NCI-H1417 (cell line): ENCODE measurements at regions not wholly inside any gene's neighbourhood (a gene's known extent, or its start where the extent isn't known, plus 50 kb on each side); places are given as distances from the start of the nearest gene placed in this dataset.
"Not testable (repeated sequence)": the region's sequence is repeated elsewhere in the genome, so short reads cannot be mapped to it uniquely, and the experiment has no call there.

Source experiments
- DNase-seq, 3 experiments: peaks; one replicate each; lab custom pipeline; 2025; lab: John Stamatoyannopoulos, UW

DNA sequence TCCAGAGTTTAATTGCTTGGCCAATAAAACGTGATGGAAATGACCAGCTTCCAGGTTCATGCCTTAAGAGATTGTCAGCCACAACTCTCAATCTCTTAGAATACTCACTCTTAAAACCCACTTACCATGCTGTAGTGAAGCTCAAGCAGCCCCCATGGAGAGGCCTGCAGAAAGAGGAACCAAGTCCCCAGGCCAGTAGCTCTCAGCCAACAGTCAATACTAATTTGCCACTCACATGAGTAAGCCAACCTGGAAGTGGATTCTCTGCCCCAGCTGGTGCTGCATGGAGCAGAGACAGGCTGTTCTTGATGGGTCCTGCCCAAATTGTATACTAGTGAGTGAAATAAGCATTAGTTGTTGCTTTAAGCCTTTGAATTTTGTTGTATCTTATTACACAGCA is 155.9 kb downstream of the OXSM start:
- peak in 1 of 3 experiments; percentile 21 for DNase-seq

DNA sequence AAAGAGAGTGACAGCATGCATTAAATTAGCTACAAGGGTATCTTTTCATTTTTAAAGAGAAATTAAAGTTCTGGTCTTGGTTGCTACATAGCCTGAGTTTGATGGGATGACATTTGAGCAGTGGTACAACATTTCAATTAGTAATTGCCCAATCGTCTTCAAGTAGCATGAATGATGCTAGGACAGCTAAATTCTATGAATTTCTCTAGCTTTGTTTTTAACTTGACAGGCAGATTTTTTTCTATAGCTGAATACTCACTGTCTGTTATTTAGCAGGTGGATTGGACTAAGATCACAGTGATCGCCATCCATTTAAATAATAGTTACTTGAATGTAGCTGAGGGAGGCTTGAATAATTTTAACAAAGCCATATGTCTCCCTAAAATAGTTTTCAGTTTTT is 162.2 kb downstream of the OXSM start:
- DNase-seq = no peak

DNA sequence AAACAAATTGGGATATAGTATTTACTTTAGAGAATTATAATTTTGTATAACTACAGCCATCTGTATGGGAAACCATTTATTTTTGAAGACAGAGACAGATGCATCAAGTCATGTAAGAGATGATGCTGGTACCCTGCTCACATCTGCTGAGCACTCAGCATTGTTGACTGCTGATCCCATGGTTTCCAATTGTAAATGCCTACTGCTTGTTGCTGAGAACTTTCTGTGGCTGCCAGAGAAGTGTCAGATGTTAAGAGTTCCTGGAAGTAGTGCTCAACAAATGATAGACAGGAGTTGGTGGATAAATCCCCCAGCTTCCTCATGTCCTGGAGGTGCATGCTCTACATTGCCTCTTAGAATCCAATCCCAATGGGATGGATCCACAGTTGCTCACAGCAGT is 167.1 kb downstream of the OXSM start:
- DNase-seq = no peak

DNA sequence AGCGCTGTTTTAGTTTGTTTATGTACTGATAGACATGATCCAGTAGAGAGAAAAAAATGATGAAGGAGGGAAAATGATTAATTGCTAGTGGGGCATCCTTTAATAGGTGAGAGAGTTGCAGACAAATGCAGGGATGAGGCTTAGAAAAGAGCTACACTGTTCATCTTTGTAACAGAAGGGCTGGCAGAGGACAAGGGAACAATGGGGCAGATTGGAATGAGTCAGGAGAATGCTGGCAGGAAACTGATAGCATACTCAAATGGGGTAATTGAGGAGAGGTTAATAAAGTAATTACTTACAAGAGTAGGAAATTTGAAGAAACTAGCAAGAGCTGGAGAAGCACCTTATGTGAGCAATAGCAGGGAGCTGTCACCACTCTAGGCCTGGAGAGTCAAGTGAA is 170.9 kb downstream of the OXSM start:
- no peak for DNase-seq

DNA sequence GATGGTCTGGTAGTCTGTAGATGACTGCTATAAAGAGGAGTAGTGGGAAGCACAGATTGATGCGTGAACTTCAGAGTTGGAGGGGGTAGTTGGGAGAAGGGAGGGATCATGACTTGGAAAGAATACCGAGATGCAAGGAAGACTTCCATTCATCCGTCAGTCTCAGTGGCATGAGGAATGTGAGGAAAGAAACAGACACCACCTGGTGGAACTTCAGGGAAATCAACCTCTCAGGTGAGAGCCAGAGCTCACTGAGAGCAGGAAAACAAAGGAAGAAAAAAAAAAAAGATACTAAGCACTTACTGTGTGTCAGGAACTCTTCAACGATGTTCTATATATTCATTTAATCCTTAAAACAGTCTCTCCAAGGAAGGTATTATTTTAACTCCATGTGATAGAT is 172.4 kb downstream of the OXSM start:
- peak in 2 of 3 experiments; percentile 0 to 41 for DNase-seq

DNA sequence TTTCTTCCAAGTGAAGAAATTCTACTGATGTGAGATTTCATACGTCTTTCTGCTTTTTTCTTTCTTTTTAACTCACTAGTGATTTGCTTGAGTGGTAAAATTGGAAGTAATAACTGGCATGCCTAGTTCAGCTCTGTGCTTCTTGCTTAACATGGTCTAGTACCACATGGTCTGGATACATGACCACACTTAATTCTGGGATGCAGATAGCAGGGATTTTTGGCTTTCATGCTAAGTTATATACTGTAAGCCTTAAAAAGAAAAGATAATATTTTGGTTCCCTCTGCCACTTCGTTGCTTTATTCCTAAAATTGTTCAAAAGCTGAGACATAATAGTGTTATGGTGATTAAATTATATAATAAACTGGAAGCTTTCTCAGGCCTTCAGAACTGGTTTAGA is 174.3 kb downstream of the OXSM start:
- no peak for DNase-seq

DNA sequence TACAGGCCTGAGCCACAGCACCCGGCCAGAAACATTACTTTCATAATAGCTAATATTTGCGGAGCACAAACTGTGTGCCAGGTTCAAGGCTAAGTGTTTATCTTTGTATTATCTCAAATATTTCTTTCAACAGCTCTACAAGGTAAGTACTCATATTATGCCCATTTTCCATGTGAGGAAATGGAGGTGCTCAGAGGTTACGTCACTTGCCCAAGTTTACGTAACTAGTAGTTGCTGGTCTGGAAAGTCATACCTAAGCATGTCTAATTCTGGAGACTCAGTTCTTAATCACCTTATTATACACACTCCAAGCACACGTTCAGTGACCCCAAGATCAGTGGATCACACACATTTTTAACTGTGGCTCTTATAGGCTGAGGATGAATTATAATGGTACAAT is 177.5 kb downstream of the OXSM start:
- no peak for DNase-seq

DNA sequence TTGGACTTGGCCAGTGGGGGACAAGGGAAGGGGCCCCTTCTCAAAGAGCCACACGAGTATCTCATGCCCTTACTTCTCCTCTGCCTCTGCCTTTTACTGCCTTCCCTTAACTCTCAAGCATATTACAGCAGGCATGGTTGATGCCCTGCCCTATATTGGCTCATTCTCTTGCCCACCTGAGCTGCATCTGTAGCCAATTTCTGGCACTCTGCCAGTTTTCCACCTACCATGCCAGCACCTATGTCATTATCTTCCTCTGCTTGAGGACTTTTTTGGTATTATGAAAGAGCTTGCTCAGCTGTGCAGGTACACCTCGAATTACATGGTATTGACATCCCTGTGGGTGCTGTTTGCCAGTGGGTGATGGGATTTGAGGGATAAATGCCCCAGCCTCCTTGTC is 181.8 kb downstream of the OXSM start:
- peak in 2 of 3 experiments; percentile 16 to 71 for DNase-seq

DNA sequence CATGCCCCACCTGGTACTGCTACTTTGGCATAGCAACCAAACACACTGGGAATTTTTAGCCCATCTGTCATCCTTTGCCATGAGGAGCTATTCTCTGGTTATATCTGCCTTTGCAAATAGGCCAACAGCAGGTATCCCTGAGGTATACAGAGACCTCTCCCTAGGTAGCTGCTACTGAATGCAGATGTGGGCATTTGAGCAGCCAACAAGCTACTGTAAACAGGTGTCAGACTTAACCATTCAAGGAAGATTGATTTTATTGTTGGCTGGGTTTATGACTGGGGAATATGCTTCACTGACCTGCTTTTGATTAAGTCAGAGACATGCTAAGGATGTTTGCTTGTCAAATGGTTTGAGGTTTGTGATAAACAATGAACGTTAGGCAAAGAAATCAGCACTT is 183.2 kb downstream of the OXSM start:
- peak in 2 of 3 experiments; percentile 7 to 42 for DNase-seq

DNA sequence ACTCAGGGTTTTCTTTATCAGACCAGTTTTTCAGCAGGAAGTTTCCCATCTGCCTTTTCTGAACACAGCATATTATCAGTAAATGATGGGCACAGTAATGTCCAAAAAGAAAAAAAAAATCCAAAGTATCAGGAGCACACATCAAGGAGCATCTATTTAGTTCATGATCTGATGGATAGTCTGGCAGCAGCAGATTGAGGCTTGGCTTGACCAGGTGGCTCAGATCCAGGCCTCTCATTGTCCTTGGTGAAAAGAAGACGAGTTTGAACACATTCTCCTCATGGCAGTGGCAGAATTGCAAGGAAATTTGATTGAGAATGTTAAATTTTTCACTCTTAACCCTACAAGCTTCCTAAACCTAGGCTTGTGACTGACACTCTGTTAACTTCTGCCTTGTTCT is 192.9 kb downstream of the OXSM start:
- no peak for DNase-seq

DNA sequence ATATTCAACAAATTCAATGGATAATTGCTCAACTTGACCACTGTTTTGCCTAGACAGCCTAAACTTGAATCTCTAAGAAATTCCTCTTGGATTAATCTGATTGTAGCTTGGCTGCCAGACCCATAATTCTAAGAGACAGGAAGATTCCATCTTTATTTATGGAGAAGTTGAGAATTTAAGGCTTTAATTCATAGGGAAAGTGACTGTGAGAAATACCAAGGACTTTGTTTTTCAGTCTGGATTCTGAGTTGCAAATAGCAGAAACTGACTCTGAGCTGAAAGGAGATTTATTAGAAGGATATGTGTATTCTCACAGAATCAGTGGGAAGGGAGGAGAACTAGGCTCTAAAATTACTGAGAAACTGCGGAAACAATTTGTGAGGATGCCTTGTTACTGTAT is 195.7 kb downstream of the OXSM start:
- no peak for DNase-seq

DNA sequence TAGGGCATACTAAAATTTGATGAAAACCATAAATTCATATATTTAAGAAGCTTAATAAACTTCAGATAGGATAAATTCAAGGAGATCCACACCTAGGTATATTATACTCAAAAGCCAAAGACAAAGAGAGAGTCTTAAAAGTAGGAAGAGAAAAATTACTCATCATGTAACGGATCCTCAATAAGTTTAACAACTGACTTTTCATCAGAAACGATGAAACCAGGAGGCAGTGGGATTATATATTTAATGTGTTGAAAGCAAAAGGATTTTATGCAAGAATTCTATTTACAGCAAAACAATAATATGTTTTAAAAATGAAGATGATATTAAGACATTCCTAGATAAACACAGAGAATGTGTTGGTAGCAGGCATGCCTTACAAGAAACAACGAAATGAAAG is 202.7 kb downstream of the OXSM start:
- no peak for DNase-seq

DNA sequence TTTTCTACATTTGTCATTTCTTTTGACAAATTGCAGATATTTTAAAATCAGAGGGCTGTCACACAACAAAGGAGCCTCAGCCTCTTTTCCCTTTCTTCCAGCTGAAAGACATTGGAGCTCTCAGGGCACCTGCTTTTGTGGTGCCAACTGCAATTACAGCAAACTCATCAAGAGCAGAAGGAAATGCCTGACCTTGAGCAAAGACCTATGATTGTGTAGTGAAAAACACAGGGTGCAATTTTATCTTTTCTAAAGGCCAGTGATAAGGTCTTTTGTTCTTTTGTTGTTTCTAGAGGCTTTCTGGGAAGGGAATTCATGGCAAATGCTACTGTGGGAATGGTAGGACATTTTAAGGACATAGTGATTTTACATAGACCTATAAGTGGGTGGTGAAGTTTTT is 214.3 kb downstream of the OXSM start:
- DNase-seq = peak in 2 of 3 experiments; percentile 3 to 41

DNA sequence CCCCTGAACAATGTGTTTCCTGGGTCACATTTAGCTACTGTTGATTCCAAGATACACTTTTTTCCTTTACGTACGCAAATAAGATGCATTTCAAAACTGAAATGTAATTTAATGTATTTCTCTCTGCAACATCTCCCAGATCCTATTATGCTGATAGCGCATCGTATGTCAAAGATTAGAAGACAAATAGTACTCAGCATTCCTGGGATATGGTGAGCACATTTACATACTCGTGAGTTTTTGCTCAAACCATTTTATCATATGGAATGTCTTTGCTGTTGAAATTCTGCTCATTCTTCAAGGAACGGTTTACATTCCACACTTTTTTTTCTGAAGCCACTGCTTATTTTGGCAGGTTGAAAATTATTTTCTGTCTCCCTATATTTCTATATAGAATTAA is 221.4 kb downstream of the OXSM start:
- no peak for DNase-seq

DNA sequence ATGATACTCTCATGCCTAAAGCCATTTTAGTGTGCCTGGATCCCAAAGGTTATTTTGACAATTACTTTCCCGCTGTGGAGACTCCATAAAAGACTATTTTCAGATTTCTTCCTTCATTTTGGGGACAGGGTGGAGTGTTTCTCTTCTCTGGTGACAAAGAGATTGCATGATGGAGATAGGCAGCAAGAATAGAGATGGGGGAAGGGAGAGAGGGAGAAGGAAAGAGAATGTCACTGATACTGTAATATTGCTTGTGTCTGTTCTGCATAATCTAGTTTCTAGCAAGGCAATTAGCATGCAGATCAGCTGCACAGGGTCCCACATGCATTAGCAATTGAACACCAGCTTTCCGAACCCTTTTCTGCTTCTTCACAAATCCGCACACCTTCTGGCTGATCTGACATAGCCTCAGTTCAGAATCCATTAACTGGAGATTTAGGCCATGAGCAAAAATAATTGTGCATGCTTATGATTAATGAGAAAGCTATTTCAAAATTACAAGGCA is 222.4 kb downstream of the OXSM start:
- DNase-seq = no peak

DNA sequence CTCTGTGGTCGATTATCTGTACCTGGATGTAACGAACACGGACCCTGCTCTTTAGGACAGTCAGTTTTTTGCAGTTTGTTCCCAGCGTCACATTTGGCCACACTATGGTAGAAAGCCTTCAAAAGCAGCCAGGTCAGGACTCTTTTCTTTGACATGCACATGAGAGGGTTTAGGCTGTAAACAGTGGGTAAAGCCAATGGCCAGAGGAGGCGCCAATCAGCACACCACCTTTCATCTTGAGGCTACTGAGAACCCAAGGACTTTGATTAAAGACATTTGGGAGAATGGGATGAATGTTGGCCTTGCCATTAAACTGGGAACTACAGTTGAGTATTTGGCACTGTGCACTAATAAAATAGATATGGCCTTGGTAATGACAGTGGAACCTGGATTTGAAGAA is 225.9 kb downstream of the OXSM start:
- DNase-seq = no peak

DNA sequence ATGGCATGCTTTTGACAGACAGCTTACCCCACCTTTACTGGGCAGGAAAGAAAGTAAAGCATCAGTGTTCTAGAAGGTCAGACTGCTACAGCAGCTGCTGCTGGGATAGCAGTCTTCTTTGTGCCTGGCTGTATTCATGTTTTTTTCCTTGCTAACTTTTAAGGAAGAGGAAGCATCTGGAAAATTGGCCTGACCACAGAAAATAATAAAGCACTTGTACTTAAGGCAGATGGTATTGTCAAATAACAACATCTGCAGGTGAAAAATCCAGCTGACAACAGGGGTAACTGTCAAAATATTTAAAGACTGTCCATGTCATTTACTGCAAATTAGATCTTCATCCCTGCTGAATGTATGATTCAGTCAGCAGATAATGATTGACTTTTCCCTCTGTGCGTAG is 229.0 kb downstream of the OXSM start:
- DNase-seq = peak in 1 of 3 experiments; percentile 8

DNA sequence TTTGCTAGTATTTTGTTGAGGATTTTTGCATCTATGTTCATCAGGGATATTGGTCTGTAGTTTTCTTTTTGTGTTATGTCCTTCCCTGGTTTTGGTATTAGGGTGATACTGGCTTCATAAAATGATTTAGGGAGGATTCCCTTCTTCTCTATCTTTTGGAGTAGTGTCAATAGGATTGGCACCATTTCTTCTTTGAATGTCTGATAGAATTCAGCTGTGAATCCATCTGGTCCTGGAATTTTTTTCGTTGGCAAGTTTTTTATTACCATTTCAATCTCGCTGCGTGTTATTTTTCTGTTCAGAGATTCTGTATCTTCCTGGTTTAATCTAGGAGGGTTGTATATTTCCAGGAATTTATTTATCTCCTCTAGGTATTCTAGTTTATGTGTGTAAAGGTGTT is 234.3 kb downstream of the OXSM start:
- DNase-seq = not testable (repeated sequence)

DNA sequence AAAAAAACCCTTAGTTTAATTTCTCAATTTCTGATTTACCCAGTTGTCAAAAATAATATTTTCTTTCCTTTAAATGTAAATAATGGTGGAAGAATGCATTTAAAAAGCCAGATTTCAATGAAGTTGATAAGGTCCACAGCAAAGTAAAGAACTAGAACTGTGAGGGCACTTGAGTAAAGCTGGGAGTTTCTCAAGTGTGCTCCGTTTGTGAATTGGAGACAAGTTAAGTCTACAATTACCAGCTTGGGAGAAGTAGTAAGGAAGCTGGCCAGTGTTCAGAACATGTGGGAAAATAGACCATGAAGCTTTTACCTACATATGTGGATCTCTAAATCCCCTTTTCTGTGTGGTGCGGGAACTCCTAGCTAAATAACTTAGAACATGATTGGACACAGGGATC is 239.4 kb downstream of the OXSM start:
- DNase-seq = no peak

DNA sequence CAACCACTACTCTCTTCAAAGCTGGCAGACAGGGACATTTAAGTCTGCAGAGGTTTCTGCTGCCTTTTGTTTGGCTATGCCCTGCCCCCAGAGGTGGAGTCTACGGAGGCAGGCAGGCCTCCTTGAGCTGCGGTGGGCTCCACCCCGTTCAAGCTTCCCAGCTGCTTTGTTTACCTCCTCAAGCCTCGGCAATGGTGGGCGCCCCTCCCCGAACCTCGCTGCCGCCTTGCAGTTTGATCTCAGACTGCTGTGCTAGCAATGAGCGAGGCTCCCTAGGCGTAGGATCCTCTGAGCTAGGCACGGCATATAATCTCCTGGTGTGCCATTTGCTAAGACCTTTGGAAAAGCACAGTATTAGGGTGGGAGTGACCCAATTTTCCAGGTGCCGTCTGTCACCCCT is 252.2 kb downstream of the OXSM start:
- DNase-seq = not testable (repeated sequence)

DNA sequence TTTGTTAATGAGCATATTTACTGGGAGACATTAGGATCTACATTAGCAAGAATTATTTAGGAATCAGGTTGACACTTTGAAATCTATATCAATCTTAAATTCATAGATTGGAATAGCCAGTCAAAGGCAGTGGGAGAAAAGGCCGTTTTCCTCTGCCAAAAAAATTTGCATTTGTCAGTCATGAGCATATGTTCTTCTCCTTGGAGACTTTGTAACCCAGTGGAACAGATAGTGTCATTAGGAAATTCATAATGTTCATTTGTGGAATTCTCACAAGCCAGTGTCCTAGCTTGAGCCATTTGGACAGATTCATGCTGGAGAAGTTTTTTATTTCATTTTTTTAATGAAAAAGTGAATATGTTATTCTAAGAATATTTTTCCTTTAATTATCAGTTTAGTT is 260.1 kb downstream of the OXSM start:
- DNase-seq = no peak

DNA sequence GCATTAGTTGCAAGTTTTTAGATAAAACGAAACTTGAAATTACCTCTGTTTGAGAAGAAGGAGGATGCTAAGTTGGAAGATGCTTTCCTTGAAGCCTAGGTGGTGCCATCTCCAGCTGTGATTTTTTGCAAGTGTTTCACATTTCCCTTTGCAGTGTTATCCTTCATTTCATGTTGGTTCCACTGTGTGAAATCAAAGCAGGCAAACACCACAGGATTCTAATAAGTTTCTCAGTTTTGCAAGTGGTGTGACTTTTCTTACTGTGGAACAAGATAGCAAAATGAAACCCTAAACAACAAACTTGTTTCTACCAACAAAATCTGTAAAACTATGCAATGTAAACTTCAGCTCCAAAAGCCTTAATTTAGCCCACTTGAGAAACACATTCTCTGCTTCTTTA is 260.9 kb downstream of the OXSM start:
- no peak for DNase-seq

DNA sequence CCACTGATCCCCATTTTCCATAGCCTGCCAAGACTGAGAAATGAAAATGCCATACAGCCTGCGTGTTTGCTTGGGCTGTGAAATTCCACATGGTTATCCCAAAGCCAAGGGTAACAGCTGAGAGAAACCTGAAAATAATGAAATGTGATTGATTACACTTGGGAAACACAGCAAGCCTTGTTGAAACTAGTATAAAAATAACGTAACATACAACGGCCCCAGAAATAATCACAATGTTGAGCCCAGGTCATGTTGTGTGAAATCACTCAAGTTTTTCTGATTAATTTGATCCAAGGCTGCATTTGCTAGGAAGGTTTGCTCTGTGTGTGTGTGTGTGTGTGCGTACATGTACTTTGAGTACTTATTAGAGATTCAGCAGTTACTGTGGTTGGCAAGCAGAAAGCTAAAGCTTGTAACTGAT is 269.0 kb downstream of the OXSM start:
- no peak for DNase-seq

DNA sequence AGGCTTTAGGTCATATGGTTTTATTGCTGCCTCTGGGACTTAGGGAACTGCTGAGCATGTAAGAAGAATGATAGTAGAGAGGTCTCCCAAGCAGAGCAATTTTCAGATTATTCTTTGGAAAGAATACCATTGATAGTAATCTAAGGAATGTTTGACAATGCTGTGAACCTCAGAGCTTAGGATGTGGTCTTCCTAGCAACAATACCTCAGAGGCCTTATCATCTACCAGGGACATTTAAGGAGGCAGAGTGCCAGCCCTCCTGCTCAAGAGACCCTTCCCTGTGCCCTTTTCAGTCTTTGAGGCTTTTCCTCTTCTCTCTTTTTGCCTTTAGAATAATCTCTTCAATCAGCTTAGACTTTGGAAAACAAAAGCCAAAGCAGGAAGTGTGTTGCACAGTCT is 272.1 kb downstream of the OXSM start:
- DNase-seq = no peak

DNA sequence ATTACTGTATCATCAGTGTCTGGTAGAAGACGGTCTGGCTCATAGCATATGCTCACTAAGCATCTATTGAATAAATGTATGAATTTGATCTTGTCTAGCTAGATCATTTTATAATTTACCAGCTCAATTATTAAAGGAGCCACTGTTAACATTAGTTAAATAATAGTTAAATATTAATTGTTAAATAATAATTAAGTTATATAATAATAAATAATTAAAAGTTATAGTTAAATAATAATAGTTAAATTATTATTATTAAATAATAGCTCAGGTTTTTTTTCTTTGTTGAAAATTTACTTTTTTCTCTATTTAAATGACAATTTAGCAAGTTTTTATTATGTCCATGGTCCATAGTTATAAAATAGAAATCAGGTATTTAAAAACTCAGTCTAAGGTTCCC is 274.4 kb downstream of the OXSM start:
- no peak for DNase-seq
